OCI-LY1 (cell line): ENCODE measurements at regions not wholly inside any gene's neighbourhood (a gene's known extent, or its start where the extent isn't known, plus 50 kb on each side); places are given as distances from the start of the nearest gene placed in this dataset.

Experiments
- H2AFZ ChIP-seq: fragments of 200-600 bp; sonication (generic), shearing (Covaris generic); 2 replicates; pipeline ENCODE4 v1.6.0; 2014; ENCODE audit warnings: antibody characterized with exemption, mild to moderate bottlenecking, low read length
- H3F3A ChIP-seq: fragments of 200-600 bp; sonication (generic), shearing (Covaris generic); 2 replicates; pipeline ENCODE4 v1.6.0; 2014; ENCODE audit warnings: mild to moderate bottlenecking, antibody characterized with exemption, low read length, moderate library complexity; ENCODE audit not compliant: insufficient read depth
- H3K27ac ChIP-seq: fragments of 200-600 bp; sonication (generic); 2 replicates; pipeline ENCODE4 v1.5.1; 2014; ENCODE audit warnings: low read length, mixed run types, mild to moderate bottlenecking, low read depth; ENCODE audit not compliant: poor library complexity, severe bottlenecking
- H3K27me3 ChIP-seq: fragments of 200-600 bp; sonication (generic); 2 replicates; pipeline ENCODE4 v1.6.0; 2014; ENCODE audit warnings: antibody characterized with exemption, mild to moderate bottlenecking, low read length, moderate library complexity; ENCODE audit not compliant: insufficient read depth
- H3K36me3 ChIP-seq: fragments of 200-600 bp; sonication (generic); 2 replicates; pipeline ENCODE4 v1.6.1; 2014; ENCODE audit warnings: mild to moderate bottlenecking, antibody characterized with exemption, low read length, moderate library complexity, mixed read lengths; ENCODE audit not compliant: insufficient read depth
- H3K4me1 ChIP-seq: fragments of 200-600 bp; sonication (generic); 2 replicates; pipeline ENCODE4 v1.5.1; 2014; ENCODE audit warnings: mild to moderate bottlenecking, low read length, moderate library complexity; ENCODE audit not compliant: insufficient read depth, severe bottlenecking
- H3K4me2 ChIP-seq: fragments of 200-600 bp; sonication (generic), shearing (Covaris generic); 2 replicates; pipeline ENCODE4 v1.6.1; 2014; ENCODE audit warnings: low read length
- H3K4me3 ChIP-seq: fragments of 200-600 bp; sonication (generic); 2 replicates; pipeline ENCODE4 v1.5.1; 2014; ENCODE audit warnings: low read length, low read depth, mild to moderate bottlenecking, mixed read lengths; ENCODE audit not compliant: poor library complexity, severe bottlenecking
- H3K79me2 ChIP-seq: fragments of 200-600 bp; shearing (Covaris generic); 2 replicates; pipeline ENCODE4 v1.6.1; 2016; ENCODE audit warnings: mixed run types, low read length, mixed read lengths; ENCODE audit not compliant: insufficient read depth
- H3K9ac ChIP-seq: fragments of 200-600 bp; sonication (generic), shearing (Covaris generic); 2 replicates; pipeline ENCODE4 v1.6.1; 2014; ENCODE audit warnings: mild to moderate bottlenecking, low read length, mixed read lengths
- H3K9me2 ChIP-seq: fragments of 200-600 bp; sonication (generic), shearing (Covaris generic); 2 replicates; pipeline ENCODE4 v1.6.1; 2014; ENCODE audit warnings: low read depth, mild to moderate bottlenecking, low read length, mixed read lengths
- H3K9me3 ChIP-seq: fragments of 200-600 bp; shearing (Covaris generic); 2 replicates; pipeline ENCODE4 v1.6.1; 2014; ENCODE audit warnings: low read length, mixed read lengths
- H4K20me1 ChIP-seq: fragments of 200-600 bp; sonication (generic), shearing (Covaris generic); 2 replicates; pipeline ENCODE4 v1.6.0; 2016; ENCODE audit warnings: mild to moderate bottlenecking, low read length; ENCODE audit not compliant: insufficient read depth
- CTCF ChIP-seq: fragments of 200-600 bp; sonication (generic), shearing (Covaris generic); IDR thresholded peaks from 2 replicates; pipeline ENCODE4 v1.5.1; 2017; ENCODE audit warnings: mild to moderate bottlenecking, antibody characterized with exemption, low read length, moderate library complexity, mixed read lengths
- EZH2 ChIP-seq: fragments of 200-600 bp; sonication (generic), shearing (Covaris generic); IDR thresholded peaks from 2 replicates; pipeline ENCODE4 v1.8.0; 2017; ENCODE audit warnings: borderline replicate concordance, mixed run types, mild to moderate bottlenecking, antibody characterized with exemption, low read length, moderate library complexity, mixed read lengths

DNA sequence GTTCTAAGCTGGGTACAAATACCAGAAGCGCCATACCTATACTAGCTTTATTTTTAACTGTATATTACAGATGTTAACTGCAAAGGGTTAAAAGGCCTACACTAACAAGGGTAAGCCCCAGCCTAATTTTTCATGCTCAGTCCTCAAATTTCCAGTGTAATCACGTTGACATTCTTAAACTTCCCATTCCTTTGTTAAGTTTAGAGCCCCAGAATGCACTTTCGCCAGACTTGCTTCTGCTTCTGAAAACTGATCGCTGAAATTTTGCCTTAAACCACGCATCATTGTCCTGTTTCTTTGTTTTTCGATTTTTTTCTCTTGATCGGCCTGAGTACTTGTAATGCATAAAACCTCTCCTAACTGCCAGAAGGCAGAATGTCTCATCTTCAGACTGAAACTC lies 2141.9 kb upstream of the AGA start:
- Histone ChIP-seq H3F3A (no peaks in the 10 kb centered on the region), H2AFZ (no peak overlapping the region), H3K27ac (no peak overlapping the region), H3K79me2 (no peaks in the 10 kb centered on the region), H3K4me1 (no peaks in the 10 kb centered on the region), H3K9me3 (no peaks in the 10 kb centered on the region), H3K4me3 (no peak overlapping the region), H3K4me2 (no peak overlapping the region), H4K20me1 (no peaks in the 10 kb centered on the region), H3K36me3 (no peaks in the 10 kb centered on the region), H3K9ac (no peak overlapping the region), H3K9me2 (no peaks in the 10 kb centered on the region), H3K27me3 (no peaks in the 10 kb centered on the region)
- TF ChIP-seq EZH2: no peak
- TF ChIP-seq CTCF: no peak

GRCh38 chr4:179585761-179586160 lies 2143.5 kb upstream of the AGA start:
- Histone ChIP-seq H4K20me1 (no peaks in the 10 kb centered on the region), H3F3A (no peaks in the 10 kb centered on the region), H3K27me3 (no peaks in the 10 kb centered on the region), H3K4me2 (no peak overlapping the region), H3K4me3 (no peak overlapping the region), H3K9ac (no peak overlapping the region), H3K36me3 (no peaks in the 10 kb centered on the region), H2AFZ (no peak overlapping the region), H3K9me2 (no peaks in the 10 kb centered on the region), H3K79me2 (no peaks in the 10 kb centered on the region), H3K9me3 (no peaks in the 10 kb centered on the region), H3K27ac (no peak overlapping the region), H3K4me1 (no peaks in the 10 kb centered on the region)
- TF ChIP-seq CTCF: no peak
- no peak for TF ChIP-seq EZH2

GRCh38 chr4:179586460-179586859 lies 2144.2 kb upstream of the AGA start:
- no peaks in the 10 kb centered on the region for H3K27me3 ChIP-seq
- H3K36me3 ChIP-seq: no peaks in the 10 kb centered on the region
- H3F3A ChIP-seq: no peaks in the 10 kb centered on the region
- no peak overlapping the region for H3K27ac ChIP-seq
- TF ChIP-seq CTCF: no peak
- no peak for TF ChIP-seq EZH2
- H2AFZ ChIP-seq: no peak overlapping the region
- H3K4me2 ChIP-seq: no peak overlapping the region
- no peak overlapping the region for H3K9ac ChIP-seq
- H3K4me3 ChIP-seq: no peak overlapping the region
- no peaks in the 10 kb centered on the region for H4K20me1 ChIP-seq
- H3K9me3 ChIP-seq: no peaks in the 10 kb centered on the region
- H3K79me2 ChIP-seq: no peaks in the 10 kb centered on the region
- no peaks in the 10 kb centered on the region for H3K9me2 ChIP-seq
- no peaks in the 10 kb centered on the region for H3K4me1 ChIP-seq
